IPS-NIHi11 (cell line): ENCODE measurements at regions not wholly inside any gene's neighbourhood (a gene's known extent, or its start where the extent isn't known, plus 50 kb on each side); places are given as distances from the start of the nearest gene placed in this dataset.

ENCODE experiments used
- DNase-seq: peaks from one replicate; pipeline ENCODE4 v3.0.0; 2012; ENCODE audit warnings: mixed read lengths, low spot score

GRCh38 chr4:18081708-18082107 is 60.2 kb upstream of the LCORL start:
- DNase-seq = no peak

- no peak for DNase-seq
Observed at GRCh38 chr4:18077808-18078207, 56.3 kb upstream of the LCORL start.

DNA sequence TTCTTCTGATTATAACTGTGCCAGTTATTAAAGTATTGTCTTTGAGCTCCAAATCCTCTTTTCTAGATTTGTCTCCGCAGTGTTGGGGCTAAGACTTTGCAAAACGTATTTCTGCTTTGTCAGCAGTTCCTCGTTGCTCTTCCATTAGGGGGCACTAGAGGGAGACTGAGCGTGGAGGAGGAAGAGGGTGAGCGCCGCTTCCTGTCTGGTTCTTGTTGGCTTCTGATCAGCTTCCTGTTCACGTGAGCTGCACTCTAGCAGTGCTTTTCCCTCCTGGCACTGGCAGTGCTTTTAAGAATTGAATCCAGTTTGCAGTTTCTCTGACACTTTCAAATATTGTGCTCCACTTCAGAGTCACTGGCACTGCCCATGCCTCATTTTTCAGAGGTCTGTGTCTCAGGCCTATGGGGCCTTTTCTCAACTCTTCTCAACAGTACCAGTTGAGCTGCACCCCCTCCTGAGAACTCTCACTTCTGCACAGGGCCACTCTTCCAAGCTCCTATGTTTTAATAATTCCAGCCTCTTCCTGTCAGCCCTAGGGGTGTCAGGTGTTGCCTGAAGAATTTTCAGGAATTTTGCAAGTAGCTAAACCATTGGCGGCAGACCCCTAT is 54.4 kb upstream of the LCORL start:
- peak; percentile 30 for DNase-seq

- DNase-seq = no peak
Observed at GRCh38 chr4:18071894-18072293, 50.3 kb upstream of the LCORL start.
